SU-DHL-6 (cell line): ENCODE measurements at regions not wholly inside any gene's neighbourhood (a gene's known extent, or its start where the extent isn't known, plus 50 kb on each side); places are given as distances from the start of the nearest gene placed in this dataset.

Source experiments
- H2AFZ ChIP-seq: fragments of 200-600 bp; sonication (generic); 2 replicates; pipeline ENCODE4 v1.6.1; 2014; ENCODE audit warnings: low read depth, mild to moderate bottlenecking, moderate library complexity, mixed read lengths, antibody characterized with exemption, low read length; ENCODE audit not compliant: severe bottlenecking
- H3F3A ChIP-seq: fragments of 200-600 bp; shearing (Covaris generic); 2 replicates; pipeline ENCODE4 v1.6.0; 2016; ENCODE audit warnings: antibody characterized with exemption, mild to moderate bottlenecking; ENCODE audit not compliant: insufficient read depth
- H3K27ac ChIP-seq: fragments of 200-600 bp; sonication (generic); 2 replicates; pipeline ENCODE4 v1.5.1; 2016; ENCODE audit warnings: low read depth, mild to moderate bottlenecking, low read length, moderate library complexity, mixed read lengths
- H3K27me3 ChIP-seq: fragments of 200-600 bp; sonication (generic), shearing (Covaris generic); 2 replicates; pipeline ENCODE4 v1.6.0; 2014; ENCODE audit warnings: mild to moderate bottlenecking, low read length
- H3K36me3 ChIP-seq: fragments of 200-600 bp; sonication (generic); 2 replicates; pipeline ENCODE4 v1.6.1; 2014; ENCODE audit warnings: mild to moderate bottlenecking, low read length, mixed read lengths
- H3K4me2 ChIP-seq: fragments of 300-600, 200-600 bp; shearing (Covaris generic), sonication (generic); 2 replicates; pipeline ENCODE4 v1.6.0; 2014; ENCODE audit warnings: low read length, low read depth, mild to moderate bottlenecking; ENCODE audit not compliant: poor library complexity, severe bottlenecking
- H3K4me3 ChIP-seq: fragments of 200-600 bp; sonication (generic); 2 replicates; pipeline ENCODE4 v1.5.1; 2014; ENCODE audit warnings: antibody characterized with exemption, low read length, mild to moderate bottlenecking, mixed read lengths; ENCODE audit not compliant: insufficient read depth, poor library complexity, severe bottlenecking
- H3K79me2 ChIP-seq: fragments of 200-600 bp; sonication (generic); 2 replicates; pipeline ENCODE4 v1.6.1; 2014; ENCODE audit warnings: mild to moderate bottlenecking, low read length, moderate library complexity; ENCODE audit not compliant: insufficient read depth
- H3K9ac ChIP-seq: fragments of 200-600 bp; sonication (generic); 2 replicates; pipeline ENCODE4 v1.7.0; 2014; ENCODE audit warnings: mild to moderate bottlenecking, low read length
- H3K9me2 ChIP-seq: fragments of 200-600 bp; sonication (generic); replicated peaks from 2 replicates; pipeline ENCODE4 v1.6.1; 2014; ENCODE audit warnings: low read length; ENCODE audit not compliant: insufficient read depth
- H3K9me3 ChIP-seq: fragments of 200-600 bp; sonication (generic); 2 replicates; pipeline ENCODE4 v1.6.1; 2014; ENCODE audit warnings: low read length, mixed read lengths; ENCODE audit not compliant: insufficient read depth
- H4K20me1 ChIP-seq: fragments of 200-600 bp; sonication (generic); 2 replicates; pipeline ENCODE4 v1.6.1; 2014; ENCODE audit warnings: low read depth, mild to moderate bottlenecking, antibody characterized with exemption, low read length, moderate library complexity, mixed read lengths
- EZH2phosphoT487 ChIP-seq: fragments of 200-600 bp; sonication (generic), shearing (Covaris generic); conservative IDR thresholded peaks from 2 replicates; pipeline ENCODE4 v1.6.1; 2018; ENCODE audit warnings: mild to moderate bottlenecking, antibody characterized with exemption, low read length, moderate library complexity, mixed read lengths
- TF ChIP-seq, protein P1 (sequence below): fragments of 200-600 bp; sonication (generic); IDR thresholded peaks from one replicate; pipeline ENCODE4 v1.5.1; 2017; ENCODE audit warnings: antibody characterized with exemption, mild to moderate bottlenecking, low read length, moderate library complexity; ENCODE audit not compliant: insufficient read depth, poor library complexity, severe bottlenecking

DNA sequence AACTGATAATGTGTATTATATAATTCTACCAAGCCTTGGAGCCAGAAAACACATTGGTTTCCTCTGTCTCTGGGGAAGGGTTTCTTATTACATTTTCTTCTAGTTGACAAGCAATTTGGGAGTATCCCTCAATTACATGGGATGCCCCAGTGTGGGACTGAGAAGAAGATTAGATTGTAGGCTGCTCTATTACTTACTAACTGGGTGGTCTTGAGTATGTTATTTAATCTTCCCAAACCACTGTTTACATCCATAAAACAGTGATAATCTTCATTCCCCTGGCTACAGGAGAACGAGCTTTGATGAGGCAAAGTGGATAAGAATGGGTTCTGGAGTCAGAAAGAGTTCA lies 105.8 kb downstream of the TSEN15 start:
- Histone ChIP-seq H3K4me2 (no peak overlapping the region), H3K36me3 (no peaks in the 10 kb centered on the region), H2AFZ (no peak overlapping the region), H3K27ac (no peak overlapping the region), H3K9me2 (no peaks in the 10 kb centered on the region), H3K9me3 (no peaks in the 10 kb centered on the region), H3K27me3 (no peaks in the 10 kb centered on the region), H4K20me1 (no peaks in the 10 kb centered on the region), H3K79me2 (no peaks in the 10 kb centered on the region), H3F3A (no peaks in the 10 kb centered on the region), H3K4me3 (no peak overlapping the region), H3K9ac (no peak overlapping the region)
- TF ChIP-seq, protein P1, sequence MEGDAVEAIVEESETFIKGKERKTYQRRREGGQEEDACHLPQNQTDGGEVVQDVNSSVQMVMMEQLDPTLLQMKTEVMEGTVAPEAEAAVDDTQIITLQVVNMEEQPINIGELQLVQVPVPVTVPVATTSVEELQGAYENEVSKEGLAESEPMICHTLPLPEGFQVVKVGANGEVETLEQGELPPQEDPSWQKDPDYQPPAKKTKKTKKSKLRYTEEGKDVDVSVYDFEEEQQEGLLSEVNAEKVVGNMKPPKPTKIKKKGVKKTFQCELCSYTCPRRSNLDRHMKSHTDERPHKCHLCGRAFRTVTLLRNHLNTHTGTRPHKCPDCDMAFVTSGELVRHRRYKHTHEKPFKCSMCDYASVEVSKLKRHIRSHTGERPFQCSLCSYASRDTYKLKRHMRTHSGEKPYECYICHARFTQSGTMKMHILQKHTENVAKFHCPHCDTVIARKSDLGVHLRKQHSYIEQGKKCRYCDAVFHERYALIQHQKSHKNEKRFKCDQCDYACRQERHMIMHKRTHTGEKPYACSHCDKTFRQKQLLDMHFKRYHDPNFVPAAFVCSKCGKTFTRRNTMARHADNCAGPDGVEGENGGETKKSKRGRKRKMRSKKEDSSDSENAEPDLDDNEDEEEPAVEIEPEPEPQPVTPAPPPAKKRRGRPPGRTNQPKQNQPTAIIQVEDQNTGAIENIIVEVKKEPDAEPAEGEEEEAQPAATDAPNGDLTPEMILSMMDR, result no peak
- no peak for TF ChIP-seq EZH2phosphoT487

DNA sequence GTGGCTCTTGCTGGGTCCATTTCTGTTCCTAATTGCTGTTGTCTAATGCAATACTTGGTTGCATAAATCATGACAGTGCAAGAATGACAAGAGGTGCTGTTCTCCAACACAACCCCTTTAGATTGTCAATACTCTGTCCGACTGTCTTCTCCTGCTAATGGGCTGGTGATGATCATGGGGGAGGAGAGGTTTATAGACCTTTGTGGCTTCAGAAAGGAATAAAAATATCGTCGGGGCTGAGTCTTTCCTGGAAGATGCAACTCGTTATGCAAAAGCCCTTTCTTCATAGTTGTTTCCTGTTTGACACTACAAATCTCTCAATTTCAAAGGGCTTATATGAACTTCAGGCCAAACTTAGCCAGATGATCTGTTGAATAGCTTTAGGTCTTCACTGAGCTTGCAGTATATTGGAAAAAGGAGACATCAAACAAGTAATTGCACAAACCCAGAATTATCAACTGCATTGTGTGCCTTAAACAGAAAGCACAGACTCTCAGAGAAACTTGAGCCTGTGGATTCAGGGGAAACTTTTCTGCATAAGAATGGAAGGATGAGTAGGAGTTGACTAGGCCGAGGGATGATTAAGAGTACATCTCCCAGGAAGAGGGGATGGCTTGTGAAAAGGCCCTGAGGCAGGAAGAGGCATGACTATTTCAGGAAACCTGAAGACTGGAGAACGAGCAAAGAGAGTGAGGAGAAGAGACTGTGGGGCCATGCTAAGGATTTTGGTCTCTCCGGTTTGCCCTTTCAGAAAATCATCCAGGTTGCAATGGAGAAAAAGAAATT lies 107.6 kb downstream of the TSEN15 start:
- no peak overlapping the region for H3K4me2 ChIP-seq
- H3K27me3 ChIP-seq, result no peaks in the 10 kb centered on the region
- H3K9me3 ChIP-seq, result no peaks in the 10 kb centered on the region
- H3K79me2 ChIP-seq, result no peaks in the 10 kb centered on the region
- H3F3A ChIP-seq, result no peaks in the 10 kb centered on the region
- no peaks in the 10 kb centered on the region for H3K36me3 ChIP-seq
- TF ChIP-seq EZH2phosphoT487, result no peak
- TF ChIP-seq, protein P1, result no peak
- H3K27ac ChIP-seq, result no peak overlapping the region
- no peak overlapping the region for H2AFZ ChIP-seq
- H3K4me3 ChIP-seq, result no peak overlapping the region
- no peaks in the 10 kb centered on the region for H3K9me2 ChIP-seq
- H4K20me1 ChIP-seq, result no peaks in the 10 kb centered on the region
- H3K9ac ChIP-seq, result no peak overlapping the region

DNA sequence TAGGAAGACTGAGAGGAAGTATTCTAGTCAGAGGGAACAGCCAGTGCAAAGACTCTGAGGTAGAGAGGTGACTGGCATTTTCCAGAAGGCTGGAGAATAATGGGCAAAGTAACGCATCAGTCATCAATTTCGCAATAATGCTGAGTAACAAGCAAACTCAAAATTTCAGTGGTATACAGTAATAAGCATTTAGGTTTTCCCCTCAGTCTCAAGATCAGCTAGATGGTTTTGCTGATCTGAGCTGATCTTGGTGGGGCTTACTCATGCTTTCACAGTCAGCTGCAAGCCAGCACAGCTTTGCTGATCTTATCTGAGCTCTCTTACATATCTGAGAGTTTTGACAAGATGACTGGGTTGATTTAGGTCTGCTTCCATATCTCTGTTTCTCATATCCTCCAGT lies 108.7 kb downstream of the TSEN15 start:
- no peaks in the 10 kb centered on the region for H3K36me3 ChIP-seq
- no peaks in the 10 kb centered on the region for H3K27me3 ChIP-seq
- H3K27ac ChIP-seq, result no peak overlapping the region
- no peak overlapping the region for H2AFZ ChIP-seq
- H3K9ac ChIP-seq, result no peak overlapping the region
- TF ChIP-seq EZH2phosphoT487, result no peak
- TF ChIP-seq, protein P1, result no peak
- no peaks in the 10 kb centered on the region for H3K79me2 ChIP-seq
- no peak overlapping the region for H3K4me3 ChIP-seq
- H3K4me2 ChIP-seq, result no peak overlapping the region
- no peaks in the 10 kb centered on the region for H4K20me1 ChIP-seq
- no peaks in the 10 kb centered on the region for H3F3A ChIP-seq
- no peaks in the 10 kb centered on the region for H3K9me3 ChIP-seq
- no peaks in the 10 kb centered on the region for H3K9me2 ChIP-seq
